Subcutaneous abdominal adipose tissue (tissue), 5 donors: ENCODE measurements at regions not wholly inside any gene's neighbourhood (a gene's known extent, or its start where the extent isn't known, plus 50 kb on each side); places are given as distances from the start of the nearest gene placed in this dataset.

Experiments used
- H3K27ac ChIP-seq: one replicate; pipeline ENCODE4 v1.7.0; 2013; ENCODE audit warnings: low read depth, mild to moderate bottlenecking, inconsistent platforms, low read length, moderate library complexity
- H3K27me3 ChIP-seq, 5 donors: one replicate each; pipeline ENCODE4 v1.7.0; 2013; ENCODE audit warnings: low read length in 5 of 5, inconsistent platforms in 1 of 5; ENCODE audit not compliant: control insufficient read depth in 5 of 5, insufficient read depth in 4 of 5
- H3K36me3 ChIP-seq, 5 donors: one replicate each; pipeline ENCODE4 v1.7.0; 2013; ENCODE audit warnings: low read length in 5 of 5; ENCODE audit not compliant: control insufficient read depth in 5 of 5, insufficient read depth in 5 of 5
- H3K4me1 ChIP-seq, 5 donors: one replicate each; pipeline ENCODE4 v1.7.0; 2013; ENCODE audit warnings: low read length in 5 of 5, mild to moderate bottlenecking in 3 of 5, moderate library complexity in 1 of 5; ENCODE audit not compliant: control insufficient read depth in 5 of 5, insufficient read depth in 5 of 5
- H3K4me3 ChIP-seq, 5 donors: one replicate each; pipeline ENCODE4 v1.7.0; 2013; ENCODE audit warnings: low read length in 5 of 5, low read depth in 1 of 5
- H3K9ac ChIP-seq, 5 donors: one replicate each; pipeline ENCODE4 v1.7.0; 2013; ENCODE audit warnings: low read length in 5 of 5, mild to moderate bottlenecking in 4 of 5, moderate library complexity in 3 of 5
- H3K9me3 ChIP-seq, 5 donors: one replicate each; pipeline ENCODE4 v1.7.0; 2013; ENCODE audit warnings: low read length in 5 of 5; ENCODE audit not compliant: control insufficient read depth in 5 of 5
- donor health status: healthy.
- donor health status: healthy.
- donor health status: healthy.
- donor health status: healthy.
- donor health status: healthy.

DNA sequence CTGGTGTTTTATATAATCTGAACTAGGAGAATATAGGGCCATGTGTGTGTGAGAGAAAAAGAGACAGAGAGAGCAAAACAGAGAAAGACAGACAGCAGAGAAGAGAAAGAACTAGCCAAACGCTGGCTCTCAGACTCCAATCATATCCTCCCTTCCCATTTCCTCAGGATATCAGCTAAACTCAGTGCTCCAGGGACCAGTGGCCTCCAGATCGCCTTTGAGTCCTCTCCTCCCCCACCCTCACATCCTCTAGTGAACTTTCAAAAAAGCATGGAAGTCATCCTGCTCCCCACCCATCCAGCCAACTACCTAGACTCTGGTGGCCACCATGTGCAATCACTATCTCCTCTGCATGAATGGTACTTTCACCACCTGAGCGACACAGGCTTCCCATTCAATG lies 386.1 kb upstream of the NPVF start:
- H3K9me3 ChIP-seq, result peaks cover 0 to 11% (median 5%) of the 10 kb centered on the region in 5 donors
- peaks cover 0 to 2% (median 0%) of the 10 kb centered on the region in 5 donors for H3K27me3 ChIP-seq
- H3K27ac ChIP-seq, result no peak overlapping the region
- H3K9ac ChIP-seq, result no peak overlapping the region
- H3K4me1 ChIP-seq, result peaks cover 5 to 41% (median 38%) of the 10 kb centered on the region in 5 donors
- H3K4me3 ChIP-seq, result no peak overlapping the region
- H3K36me3 ChIP-seq, result no peaks in the 10 kb centered on the region

DNA sequence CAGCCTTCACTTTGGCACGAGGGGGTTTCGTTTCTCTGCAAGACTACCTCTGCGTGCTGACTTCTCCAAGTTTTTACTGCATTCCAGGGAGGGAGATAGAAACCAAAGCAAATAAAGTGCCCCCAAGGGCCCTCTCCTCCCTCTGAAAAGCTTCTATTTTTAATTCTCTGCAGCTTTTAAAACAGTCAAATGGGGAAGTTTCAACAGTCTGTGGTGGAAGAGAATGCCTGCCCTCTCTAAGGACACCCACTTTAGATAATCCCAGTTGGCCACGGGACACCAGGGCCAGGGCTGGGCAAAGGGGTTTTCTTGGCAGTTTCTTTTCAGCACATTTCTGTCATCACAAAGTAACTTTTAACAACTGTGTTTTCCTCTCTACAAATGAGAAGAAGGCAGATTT lies 386.7 kb upstream of the NPVF start:
- Histone ChIP-seq H3K4me3 (no peak overlapping the region), H3K27ac (no peak overlapping the region), H3K36me3 (no peaks in the 10 kb centered on the region), H3K4me1 (peaks cover 5 to 41% (median 38%) of the 10 kb centered on the region in 5 donors), H3K9me3 (peaks cover 0 to 11% (median 5%) of the 10 kb centered on the region in 5 donors), H3K27me3 (peaks cover 0 to 2% (median 0%) of the 10 kb centered on the region in 5 donors), H3K9ac (peak overlapping the region in 1 of 5 donors; percentile 91)

GRCh38 chr7:25615593-25615992 lies 387.3 kb upstream of the NPVF start:
- H3K27me3 ChIP-seq, result peaks cover 0 to 2% (median 0%) of the 10 kb centered on the region in 5 donors
- no peaks in the 10 kb centered on the region for H3K36me3 ChIP-seq
- no peak overlapping the region for H3K4me3 ChIP-seq
- H3K4me1 ChIP-seq, result peaks cover 5 to 42% (median 38%) of the 10 kb centered on the region in 5 donors
- peaks cover 0 to 11% (median 5%) of the 10 kb centered on the region in 5 donors for H3K9me3 ChIP-seq
- H3K9ac ChIP-seq, result peak overlapping the region in 1 of 5 donors; percentile 91
- no peak overlapping the region for H3K27ac ChIP-seq

DNA sequence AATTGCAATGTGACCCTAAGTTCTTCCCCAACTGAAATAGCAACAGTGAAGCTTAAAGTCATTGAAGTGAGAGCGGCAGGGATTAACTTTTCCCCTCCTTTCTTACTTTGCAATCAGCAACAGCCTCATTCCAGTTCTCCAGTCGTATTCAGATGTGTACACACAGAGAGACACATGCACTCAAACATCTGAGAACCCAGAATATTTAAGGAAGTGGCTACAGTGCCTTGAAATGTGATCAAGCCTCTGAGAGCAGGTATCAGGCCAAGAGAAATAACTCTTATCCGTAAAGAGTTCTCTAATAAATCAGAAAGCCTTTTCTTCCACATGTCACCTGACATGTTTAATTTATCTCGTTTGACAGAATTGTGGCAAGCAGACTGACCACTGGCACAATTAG lies 388.9 kb upstream of the NPVF start:
- H3K36me3 ChIP-seq, result no peaks in the 10 kb centered on the region
- H3K9ac ChIP-seq, result no peak overlapping the region
- peaks cover 5 to 46% (median 38%) of the 10 kb centered on the region in 5 donors for H3K4me1 ChIP-seq
- no peak overlapping the region for H3K27ac ChIP-seq
- H3K9me3 ChIP-seq, result peaks cover 0 to 7% (median 2%) of the 10 kb centered on the region in 5 donors
- H3K27me3 ChIP-seq, result peaks cover 0 to 2% (median 0%) of the 10 kb centered on the region in 5 donors
- H3K4me3 ChIP-seq, result no peak overlapping the region

GRCh38 chr7:25617673-25618072 lies 389.4 kb upstream of the NPVF start:
- H3K27ac ChIP-seq, result no peak overlapping the region
- peaks cover 5 to 46% (median 38%) of the 10 kb centered on the region in 5 donors for H3K4me1 ChIP-seq
- no peak overlapping the region for H3K4me3 ChIP-seq

DNA sequence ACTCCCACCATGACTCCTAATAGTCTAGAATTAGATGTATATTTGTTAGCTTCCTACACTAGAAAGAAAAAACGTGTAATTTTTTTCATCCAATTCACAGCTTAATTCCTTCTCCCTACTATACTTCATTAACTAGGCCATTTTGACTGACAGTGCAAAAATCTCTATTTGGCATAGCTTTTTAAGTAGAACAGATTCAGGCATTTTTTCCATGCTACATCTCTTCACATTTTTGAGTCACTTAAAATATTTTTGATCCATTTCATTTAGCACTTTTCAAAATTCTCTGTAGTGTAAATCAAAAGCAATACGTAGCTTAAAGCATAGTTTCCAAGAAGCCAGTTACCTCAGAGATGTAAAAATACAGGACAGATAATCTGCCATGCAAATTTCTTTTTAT lies 391.1 kb upstream of the NPVF start:
- H3K9ac ChIP-seq, result no peak overlapping the region
- peaks cover 5 to 38% (median 34%) of the 10 kb centered on the region in 5 donors for H3K4me1 ChIP-seq
- H3K36me3 ChIP-seq, result no peaks in the 10 kb centered on the region
- H3K4me3 ChIP-seq, result no peak overlapping the region
- H3K27ac ChIP-seq, result no peak overlapping the region
- no peaks in the 10 kb centered on the region for H3K9me3 ChIP-seq
- H3K27me3 ChIP-seq, result peaks cover 0 to 2% (median 0%) of the 10 kb centered on the region in 5 donors

More at GRCh38 chr7:25617673-25618072, 389.4 kb upstream of the NPVF start:
- Histone ChIP-seq H3K27me3 (peaks cover 0 to 2% (median 0%) of the 10 kb centered on the region in 5 donors), H3K36me3 (no peaks in the 10 kb centered on the region), H3K9ac (no peak overlapping the region), H3K9me3 (peaks cover 0 to 2% (median 0%) of the 10 kb centered on the region in 5 donors)

- Histone ChIP-seq H3K27me3 (peaks cover 0 to 2% (median 0%) of the 10 kb centered on the region in 5 donors), H3K4me1 (peaks cover 5 to 35% (median 30%) of the 10 kb centered on the region in 5 donors), H3K36me3 (no peaks in the 10 kb centered on the region), H3K4me3 (no peak overlapping the region), H3K9me3 (no peaks in the 10 kb centered on the region), H3K27ac (no peak overlapping the region), H3K9ac (no peak overlapping the region)
These were observed 391.9 kb upstream of the NPVF start for GRCh38 chr7:25619963-25620799.

GRCh38 chr7:25621993-25622392 lies 393.7 kb upstream of the NPVF start:
- peaks cover 0 to 24% (median 13%) of the 10 kb centered on the region in 5 donors for H3K4me1 ChIP-seq
- no peaks in the 10 kb centered on the region for H3K27me3 ChIP-seq
- no peaks in the 10 kb centered on the region for H3K36me3 ChIP-seq
- H3K4me3 ChIP-seq, result no peak overlapping the region
- H3K9me3 ChIP-seq, result no peaks in the 10 kb centered on the region
- H3K27ac ChIP-seq, result no peak overlapping the region
- H3K9ac ChIP-seq, result no peak overlapping the region

DNA sequence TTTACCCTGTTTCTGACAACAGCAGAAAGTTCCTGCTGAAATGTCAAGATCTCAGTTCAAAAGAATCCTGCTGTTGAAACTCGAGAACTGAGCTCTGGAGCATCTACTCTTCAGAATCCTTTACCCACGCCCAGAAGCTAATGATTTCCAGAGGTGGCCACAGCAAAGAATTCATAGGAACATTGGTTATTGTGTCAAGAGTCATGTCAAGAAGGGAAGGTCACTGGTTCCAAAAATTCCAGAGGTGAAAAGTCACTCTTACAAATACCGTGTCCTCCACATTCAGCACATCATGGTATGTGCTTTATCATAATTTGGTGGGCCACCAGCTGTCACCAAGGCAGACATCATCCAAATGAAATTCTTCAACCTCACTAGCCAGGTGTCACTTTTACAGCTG lies 394.4 kb upstream of the NPVF start:
- Histone ChIP-seq H3K9me3 (no peaks in the 10 kb centered on the region), H3K27ac (no peak overlapping the region), H3K9ac (no peak overlapping the region), H3K4me1 (peaks cover 0 to 17% (median 6%) of the 10 kb centered on the region in 5 donors), H3K4me3 (no peak overlapping the region), H3K27me3 (no peaks in the 10 kb centered on the region), H3K36me3 (no peaks in the 10 kb centered on the region)

GRCh38 chr7:25624051-25624450 lies 395.8 kb upstream of the NPVF start:
- Histone ChIP-seq H3K27me3 (no peaks in the 10 kb centered on the region), H3K4me1 (peaks cover 0 to 16% (median 4%) of the 10 kb centered on the region in 5 donors), H3K36me3 (no peaks in the 10 kb centered on the region), H3K27ac (no peak overlapping the region), H3K9me3 (no peaks in the 10 kb centered on the region), H3K9ac (no peak overlapping the region), H3K4me3 (no peak overlapping the region)
